Activated T-helper 17 cell treated with anti-CD3 and anti-CD28 coated beads, Interleukin-2, amount 50 U/mL, for 72 hours (primary cell): ENCODE measurements at regions not wholly inside any gene's neighbourhood (a gene's known extent, or its start where the extent isn't known, plus 50 kb on each side); places are given as distances from the start of the nearest gene placed in this dataset.

ENCODE experiments used
- ATAC-seq: fragments of 150-1000 bp; cut with Tn5 transposase; replicated peaks from 2 replicates; pipeline ENCODE4 v1.10.0; 2021; ENCODE audit warnings: mild to moderate bottlenecking, moderate library complexity
- H3K27ac Mint-ChIP-seq: one replicate; pipeline ENCODE4 v1.8.0; 2022; ENCODE audit warnings: mixed read lengths
- H3K27me3 Mint-ChIP-seq: one replicate; pipeline ENCODE4 v1.8.0; 2022; ENCODE audit warnings: mixed read lengths
- H3K36me3 Mint-ChIP-seq: one replicate; pipeline ENCODE4 v1.8.0; 2022; ENCODE audit warnings: low read depth, mild to moderate bottlenecking, mixed read lengths
- H3K4me1 Mint-ChIP-seq: one replicate; pipeline ENCODE4 v1.8.0; 2022; ENCODE audit warnings: mixed read lengths
- H3K4me3 Mint-ChIP-seq: one replicate; pipeline ENCODE4 v1.8.0; 2022; ENCODE audit warnings: mild to moderate bottlenecking, mixed read lengths
- H3K9me3 Mint-ChIP-seq: one replicate; pipeline ENCODE4 v1.8.0; 2022; ENCODE audit warnings: mixed read lengths

DNA sequence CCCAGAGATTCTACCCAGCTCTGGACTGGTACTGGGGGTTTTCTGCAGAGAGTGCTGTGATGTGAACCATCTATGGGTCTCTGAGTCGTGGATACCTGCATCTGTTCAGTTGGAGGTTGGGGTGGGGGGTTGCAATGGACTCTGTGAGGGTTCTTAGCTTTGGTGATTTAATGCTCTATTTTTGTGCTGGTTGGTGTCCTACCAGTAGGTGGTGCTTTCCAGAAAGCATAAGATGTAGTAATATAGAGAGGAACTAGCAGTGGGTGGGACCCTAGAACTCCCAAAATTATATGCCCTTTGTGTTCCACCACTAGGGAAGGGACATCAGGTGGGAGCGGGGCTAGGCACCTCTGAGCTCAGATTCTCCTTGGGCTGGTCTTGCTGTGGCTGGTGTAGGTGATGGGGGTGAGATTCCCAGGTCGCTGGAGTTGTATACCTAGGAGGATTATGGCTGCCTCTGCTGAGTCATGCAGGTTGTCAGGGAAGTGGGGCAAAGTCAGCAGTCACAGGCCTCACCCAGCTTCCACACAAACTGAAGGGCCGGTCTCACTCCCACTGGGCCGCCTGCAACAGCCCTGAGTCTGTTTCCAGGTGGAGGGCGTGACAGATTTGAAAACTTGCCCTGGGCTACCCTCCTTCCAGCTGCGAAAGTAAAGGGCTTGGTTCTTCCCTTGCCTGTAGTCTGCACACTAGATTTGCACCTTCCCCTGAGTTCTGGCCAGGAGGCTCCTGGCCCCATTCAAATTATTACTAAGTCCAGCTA, 573.0 kb upstream of the SLITRK1 start:
- Mint-ChIP-seq H3K4me3 (no peak overlapping the region), H3K4me1 (no peaks in the 10 kb centered on the region), H3K9me3 (peaks cover 5% of the 10 kb centered on the region), H3K27me3 (no peaks in the 10 kb centered on the region), H3K36me3 (no peaks in the 10 kb centered on the region), H3K27ac (no peak overlapping the region)
- no peak for ATAC-seq

DNA sequence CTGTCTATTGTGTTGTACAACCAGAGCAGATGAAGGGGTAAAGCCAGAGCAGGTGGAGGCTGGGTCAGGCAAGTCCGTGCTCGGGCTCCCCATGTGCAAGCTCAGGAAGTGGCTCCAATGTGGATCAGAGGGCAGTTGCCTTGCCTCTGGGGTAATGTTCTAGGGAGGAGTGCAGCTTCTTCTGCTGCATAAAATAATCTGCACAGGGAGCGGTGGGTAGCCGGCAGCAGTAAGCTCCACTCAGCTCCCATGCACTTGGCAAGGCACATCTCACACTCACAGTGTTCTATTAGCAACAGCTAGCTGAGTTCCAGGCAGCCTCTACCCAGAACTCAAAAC, 565.3 kb upstream of the SLITRK1 start:
- H3K4me1 Mint-ChIP-seq, result no peaks in the 10 kb centered on the region
- H3K27ac Mint-ChIP-seq, result no peak overlapping the region
- no peaks in the 10 kb centered on the region for H3K36me3 Mint-ChIP-seq
- no peak for ATAC-seq
- no peaks in the 10 kb centered on the region for H3K9me3 Mint-ChIP-seq
- H3K27me3 Mint-ChIP-seq, result no peaks in the 10 kb centered on the region
- no peak overlapping the region for H3K4me3 Mint-ChIP-seq

DNA sequence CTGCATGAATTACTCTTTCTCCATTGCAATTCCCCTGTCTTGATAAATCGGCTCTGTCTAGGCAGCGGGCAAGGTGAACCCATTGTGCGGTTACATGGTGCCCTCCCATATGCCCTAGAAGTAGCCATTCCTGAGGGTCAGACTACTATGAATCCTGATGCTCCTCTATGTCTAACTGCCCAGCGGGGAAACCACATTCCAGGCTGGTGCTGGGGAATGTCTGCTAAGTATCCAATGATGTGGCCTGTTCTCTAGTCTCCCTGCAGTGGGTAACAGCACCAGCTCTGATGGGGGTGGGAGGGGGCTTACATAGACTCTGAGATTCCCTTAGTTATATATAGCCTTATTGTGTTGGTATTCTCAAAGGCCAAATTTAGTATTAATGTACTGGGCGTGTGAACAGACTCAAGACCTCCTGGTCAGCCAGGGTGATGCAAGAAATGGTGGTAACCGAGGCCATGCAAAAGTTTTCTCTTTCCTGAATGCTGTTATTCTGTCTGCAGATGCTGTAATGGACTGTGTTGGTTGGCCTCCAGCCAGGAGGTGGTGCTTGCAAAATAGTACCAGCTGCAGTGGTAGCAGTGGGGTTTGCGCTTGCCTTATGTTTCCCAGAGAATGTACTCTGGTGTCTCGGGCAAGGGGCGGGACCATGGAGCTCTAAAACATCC, 564.8 kb upstream of the SLITRK1 start:
- no peaks in the 10 kb centered on the region for H3K36me3 Mint-ChIP-seq
- H3K27me3 Mint-ChIP-seq, result no peaks in the 10 kb centered on the region
- no peak overlapping the region for H3K4me3 Mint-ChIP-seq
- no peak overlapping the region for H3K27ac Mint-ChIP-seq
- ATAC-seq, result no peak
- no peaks in the 10 kb centered on the region for H3K9me3 Mint-ChIP-seq
- no peaks in the 10 kb centered on the region for H3K4me1 Mint-ChIP-seq

DNA sequence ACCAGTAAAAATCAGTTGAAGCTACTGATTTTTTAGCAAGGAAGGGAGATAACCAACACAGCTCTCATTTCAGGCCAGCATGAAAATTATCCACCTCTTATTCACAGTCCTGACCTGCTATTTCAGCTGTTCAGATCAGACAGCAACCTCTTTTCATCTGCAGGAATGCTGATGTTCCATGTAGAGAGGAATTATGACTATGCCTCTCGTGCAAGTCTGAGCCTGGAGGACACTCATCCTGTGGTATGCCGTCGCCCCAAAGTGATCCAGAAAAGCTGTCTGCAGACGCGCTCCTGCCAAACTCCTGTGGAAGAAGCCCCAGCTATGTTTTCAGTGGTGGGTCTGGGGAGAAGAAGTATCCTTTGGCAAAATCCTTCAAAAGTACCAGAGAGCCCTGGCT, 563.5 kb upstream of the SLITRK1 start:
- Mint-ChIP-seq H3K27ac (no peak overlapping the region), H3K27me3 (no peaks in the 10 kb centered on the region), H3K4me3 (no peak overlapping the region), H3K4me1 (no peaks in the 10 kb centered on the region), H3K9me3 (no peaks in the 10 kb centered on the region), H3K36me3 (no peaks in the 10 kb centered on the region)
- no peak for ATAC-seq

DNA sequence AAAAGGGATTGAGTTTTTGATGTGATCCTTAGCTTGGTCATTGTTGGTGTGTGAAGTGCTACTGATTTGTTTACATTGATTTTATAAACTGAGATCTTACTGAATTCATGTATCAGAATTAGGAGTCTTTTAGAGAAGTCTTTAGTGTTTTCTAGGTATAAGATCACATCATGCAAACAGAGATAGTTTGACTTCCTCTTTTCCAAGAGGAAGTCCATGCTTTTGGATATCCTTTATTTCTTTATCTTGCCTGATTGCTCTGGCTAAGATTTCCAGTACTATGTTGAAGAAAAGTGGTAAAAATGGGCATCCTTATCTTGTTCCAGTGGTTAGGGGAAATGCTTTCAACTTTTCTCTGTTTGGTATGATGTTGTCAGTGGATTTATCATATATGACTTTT, 561.2 kb upstream of the SLITRK1 start:
- no peak for ATAC-seq

DNA sequence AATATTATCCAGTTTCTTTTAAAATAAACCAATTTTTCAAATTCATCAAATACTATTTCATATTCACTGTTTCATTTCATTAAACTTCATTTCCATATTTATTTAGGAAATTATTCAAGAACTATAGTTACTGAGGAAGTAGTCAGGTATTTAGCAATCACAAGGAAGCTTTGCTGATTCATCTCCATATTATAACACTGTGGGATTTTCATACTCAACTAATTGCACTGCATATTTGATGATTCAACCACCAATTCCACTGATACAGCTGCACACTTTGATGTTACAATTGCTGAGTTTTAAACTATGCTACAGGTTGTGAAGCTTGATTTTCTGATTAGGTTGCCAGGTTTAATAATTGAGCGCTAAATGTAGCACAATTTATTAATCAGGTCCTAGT, 556.8 kb upstream of the SLITRK1 start:
- Mint-ChIP-seq H3K4me3 (no peak overlapping the region), H3K27ac (no peak overlapping the region), H3K4me1 (no peaks in the 10 kb centered on the region), H3K27me3 (no peaks in the 10 kb centered on the region), H3K9me3 (no peaks in the 10 kb centered on the region), H3K36me3 (no peaks in the 10 kb centered on the region)
- ATAC-seq, result no peak

More for the DNA sequence above, 561.2 kb upstream of the SLITRK1 start:
- Mint-ChIP-seq H3K27ac (no peak overlapping the region), H3K27me3 (no peaks in the 10 kb centered on the region), H3K9me3 (no peaks in the 10 kb centered on the region), H3K36me3 (no peaks in the 10 kb centered on the region), H3K4me3 (no peak overlapping the region), H3K4me1 (no peaks in the 10 kb centered on the region)

DNA sequence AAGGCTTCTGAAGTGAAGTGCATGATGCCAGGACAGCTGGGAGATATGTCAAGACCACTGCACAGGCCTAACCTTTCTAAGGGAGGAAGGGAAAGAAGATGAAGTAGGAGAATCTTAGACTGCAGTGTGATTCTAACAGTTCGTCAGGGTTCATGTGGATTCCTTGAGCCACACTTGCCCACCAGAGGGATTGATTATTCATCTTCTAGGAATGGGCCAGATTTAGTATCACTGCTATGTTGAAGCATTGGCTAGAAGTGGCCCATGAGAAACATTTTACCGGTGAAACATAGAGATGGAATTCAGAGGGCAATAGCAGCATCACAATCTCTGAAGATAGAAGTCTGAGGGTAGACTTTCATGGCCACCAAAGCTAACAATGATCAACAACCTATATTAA, 550.8 kb upstream of the SLITRK1 start:
- Mint-ChIP-seq H3K4me3 (no peak overlapping the region), H3K4me1 (no peaks in the 10 kb centered on the region), H3K27ac (no peak overlapping the region), H3K36me3 (no peaks in the 10 kb centered on the region), H3K9me3 (no peaks in the 10 kb centered on the region), H3K27me3 (no peaks in the 10 kb centered on the region)
- no peak for ATAC-seq

DNA sequence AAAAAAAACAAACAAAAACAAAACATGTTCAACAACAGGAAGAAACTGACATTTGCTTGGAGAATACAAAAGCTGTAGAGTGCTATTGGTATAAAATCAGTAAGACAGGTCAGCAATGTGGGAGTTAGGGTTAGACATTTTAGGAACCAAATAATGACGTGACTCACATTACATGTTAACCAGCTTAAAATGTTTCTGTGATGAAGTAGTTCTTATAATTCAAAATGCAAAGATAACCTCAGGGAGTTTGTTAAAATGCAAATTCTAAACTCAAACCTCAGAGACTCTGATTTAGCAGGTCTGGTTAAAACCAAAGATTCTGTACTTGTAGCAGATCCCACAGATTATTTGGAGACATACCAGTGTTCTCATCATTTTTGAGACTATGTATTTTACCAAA, 549.4 kb upstream of the SLITRK1 start:
- Mint-ChIP-seq H3K27me3 (no peaks in the 10 kb centered on the region), H3K4me1 (no peaks in the 10 kb centered on the region), H3K36me3 (no peaks in the 10 kb centered on the region), H3K9me3 (no peaks in the 10 kb centered on the region), H3K4me3 (no peak overlapping the region), H3K27ac (no peak overlapping the region)
- ATAC-seq, result no peak

DNA sequence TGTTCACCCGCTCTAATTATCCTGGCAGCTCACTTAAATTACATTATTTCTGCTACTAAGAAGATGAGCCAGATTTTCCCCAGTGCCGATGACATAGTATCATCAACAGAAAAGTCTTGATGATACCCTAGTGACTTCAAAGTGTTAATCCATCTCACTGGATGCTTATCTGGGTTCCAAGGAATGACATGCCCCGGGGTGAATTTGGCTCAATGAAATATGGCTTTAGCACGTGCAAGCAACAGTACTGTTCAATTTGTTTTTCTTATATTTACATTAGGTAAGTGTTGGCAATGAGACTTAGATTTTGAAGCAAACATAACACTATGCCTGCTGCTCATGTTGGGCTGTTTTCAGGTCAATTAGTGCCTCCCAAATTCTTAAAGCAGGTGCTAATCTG, 548.2 kb upstream of the SLITRK1 start:
- Mint-ChIP-seq H3K36me3 (no peaks in the 10 kb centered on the region), H3K4me3 (no peak overlapping the region), H3K9me3 (no peaks in the 10 kb centered on the region), H3K27ac (no peak overlapping the region), H3K4me1 (no peaks in the 10 kb centered on the region), H3K27me3 (no peaks in the 10 kb centered on the region)
- ATAC-seq, result no peak

DNA sequence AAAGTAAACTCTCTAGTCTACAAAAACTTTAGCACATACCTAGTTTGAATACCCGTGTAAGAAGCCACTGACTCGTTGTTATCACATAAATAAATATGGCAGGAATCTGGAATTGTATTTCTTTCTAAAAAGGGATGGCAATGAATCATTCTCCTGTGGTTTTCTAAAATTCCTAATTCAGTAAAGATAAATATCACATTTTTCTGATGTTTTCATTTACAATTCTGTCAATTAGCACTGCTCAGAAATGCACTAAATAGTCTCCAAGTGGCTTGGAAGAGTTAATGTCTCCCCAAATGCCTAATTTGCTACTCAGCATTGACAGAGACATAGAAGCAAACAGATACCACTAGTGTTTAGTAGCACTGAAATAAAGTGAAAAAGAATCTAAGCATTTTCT, 547.7 kb upstream of the SLITRK1 start:
- Mint-ChIP-seq H3K27ac (no peak overlapping the region), H3K27me3 (no peaks in the 10 kb centered on the region), H3K4me1 (no peaks in the 10 kb centered on the region), H3K9me3 (no peaks in the 10 kb centered on the region), H3K4me3 (no peak overlapping the region), H3K36me3 (no peaks in the 10 kb centered on the region)
- no peak for ATAC-seq

DNA sequence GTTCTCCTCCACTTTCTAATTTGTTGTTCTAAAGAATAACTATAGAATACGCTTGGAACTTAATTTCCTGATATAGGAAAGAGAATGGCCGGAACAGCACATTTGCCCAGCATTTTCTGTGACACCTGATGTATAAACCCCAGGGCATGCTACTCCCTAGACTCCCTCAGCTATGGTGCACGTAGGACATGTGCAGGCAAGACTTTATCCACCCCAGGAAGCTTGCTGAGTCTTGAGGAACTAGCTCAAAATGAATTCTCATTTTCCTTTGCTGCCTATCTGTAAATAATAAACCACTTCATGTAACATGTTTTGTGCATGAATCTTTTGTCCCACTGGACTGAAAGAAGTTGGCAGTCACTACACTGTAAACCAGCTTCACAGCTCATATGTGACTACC, 535.8 kb upstream of the SLITRK1 start:
- no peak for ATAC-seq
- Mint-ChIP-seq H3K4me1 (no peaks in the 10 kb centered on the region), H3K4me3 (no peak overlapping the region), H3K36me3 (no peaks in the 10 kb centered on the region), H3K27ac (no peak overlapping the region), H3K9me3 (peaks cover 5% of the 10 kb centered on the region), H3K27me3 (peaks cover 3% of the 10 kb centered on the region)

DNA sequence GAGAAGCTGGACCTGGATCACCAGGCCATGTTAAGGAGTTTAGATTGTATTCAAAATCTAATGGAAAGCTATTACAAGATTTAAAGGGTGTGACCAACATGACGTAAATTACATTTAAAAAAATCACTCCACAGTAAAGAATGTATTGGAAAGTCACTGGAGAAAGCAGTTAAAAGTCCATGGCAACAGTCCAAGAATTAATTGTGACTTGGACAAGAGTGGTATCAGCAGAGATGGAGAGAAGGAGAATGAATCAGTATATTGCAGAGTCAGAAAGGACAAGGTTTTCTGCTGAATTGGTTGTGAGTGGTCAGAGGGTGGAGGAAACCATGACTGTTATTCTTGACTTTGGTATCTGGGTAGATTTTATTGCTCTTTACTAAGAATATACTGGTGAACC, 535.1 kb upstream of the SLITRK1 start:
- H3K4me1 Mint-ChIP-seq, result no peaks in the 10 kb centered on the region
- ATAC-seq, result no peak
- no peak overlapping the region for H3K27ac Mint-ChIP-seq
- peaks cover 3% of the 10 kb centered on the region for H3K27me3 Mint-ChIP-seq
- no peaks in the 10 kb centered on the region for H3K36me3 Mint-ChIP-seq
- peaks cover 5% of the 10 kb centered on the region for H3K9me3 Mint-ChIP-seq
- H3K4me3 Mint-ChIP-seq, result no peak overlapping the region

DNA sequence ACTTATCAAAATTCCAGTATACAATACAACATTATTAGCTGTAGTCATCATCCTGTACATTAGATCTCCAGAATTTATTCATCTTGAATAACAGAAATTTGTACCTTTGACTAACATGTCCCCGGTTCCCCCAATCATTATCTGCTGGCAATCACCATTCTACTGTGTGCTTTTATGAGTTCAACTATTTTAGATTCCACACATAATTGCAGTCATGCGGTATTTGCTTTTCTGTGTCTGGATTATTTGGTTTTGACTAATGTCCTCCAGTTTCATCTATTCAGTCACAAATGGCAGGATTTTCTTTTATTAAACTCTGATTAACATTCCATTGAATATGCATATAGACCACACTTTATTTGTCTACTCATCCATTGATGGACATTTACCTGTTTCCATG, 530.7 kb upstream of the SLITRK1 start:
- H3K27me3 Mint-ChIP-seq, result peaks cover 3% of the 10 kb centered on the region
- no peaks in the 10 kb centered on the region for H3K4me1 Mint-ChIP-seq
- no peak overlapping the region for H3K4me3 Mint-ChIP-seq
- no peaks in the 10 kb centered on the region for H3K9me3 Mint-ChIP-seq
- H3K27ac Mint-ChIP-seq, result no peak overlapping the region
- ATAC-seq, result no peak
- H3K36me3 Mint-ChIP-seq, result no peaks in the 10 kb centered on the region

DNA sequence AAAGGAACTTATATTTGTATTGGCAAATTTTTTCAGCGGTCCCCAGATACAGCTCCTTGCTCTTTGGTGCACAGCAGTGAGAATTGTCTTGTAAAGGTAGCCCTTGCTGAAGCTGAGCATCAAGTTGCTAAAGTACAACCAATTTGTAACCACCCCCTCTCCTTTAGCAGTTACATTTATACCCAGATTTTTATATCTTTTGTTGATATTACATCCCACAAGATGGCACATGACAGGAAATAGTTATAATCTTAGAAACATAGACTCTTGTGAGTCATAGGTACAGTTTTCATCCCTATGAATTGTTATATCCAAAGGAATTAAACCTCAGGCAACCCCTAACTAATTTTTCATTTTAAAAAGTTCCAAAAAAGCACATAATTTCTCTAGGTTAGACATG, 523.0 kb upstream of the SLITRK1 start:
- Mint-ChIP-seq H3K27ac (no peak overlapping the region), H3K4me3 (no peak overlapping the region)
- ATAC-seq, result no peak

DNA sequence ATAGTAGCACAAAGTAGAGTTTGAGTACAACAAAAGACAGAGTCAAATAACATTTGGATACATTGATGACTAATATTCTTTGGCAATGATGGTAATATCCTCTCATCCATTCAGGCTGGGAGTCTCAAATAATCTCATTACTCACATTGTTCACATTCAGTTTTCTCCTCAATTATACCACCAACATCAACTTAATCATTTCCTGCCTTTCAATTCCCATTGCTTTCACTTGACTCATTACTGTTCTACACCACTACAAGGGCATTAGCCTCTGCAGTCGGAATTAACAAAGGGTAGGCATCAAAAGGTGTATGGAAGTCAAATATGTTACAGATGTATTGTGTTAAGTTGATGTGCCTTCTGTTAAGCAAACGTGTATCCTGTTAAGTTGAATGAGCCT, 518.4 kb upstream of the SLITRK1 start:
- Mint-ChIP-seq H3K4me3 (no peak overlapping the region), H3K36me3 (no peaks in the 10 kb centered on the region), H3K9me3 (peaks cover 5% of the 10 kb centered on the region), H3K27me3 (no peaks in the 10 kb centered on the region), H3K27ac (no peak overlapping the region), H3K4me1 (no peaks in the 10 kb centered on the region)
- no peak for ATAC-seq

More for the DNA sequence above, 523.0 kb upstream of the SLITRK1 start:
- Mint-ChIP-seq H3K9me3 (no peaks in the 10 kb centered on the region), H3K27me3 (no peaks in the 10 kb centered on the region), H3K4me1 (no peaks in the 10 kb centered on the region), H3K36me3 (no peaks in the 10 kb centered on the region)
